Stomach (tissue), 4 donors: ENCODE measurements at regions not wholly inside any gene's neighbourhood (a gene's known extent, or its start where the extent isn't known, plus 50 kb on each side); places are given as distances from the start of the nearest gene placed in this dataset.

Experiments
- EP300 ChIP-seq: sonication (generic); formaldehyde crosslinking; IDR thresholded peaks from one replicate; pipeline ENCODE4 v1.6.1; 2017; ENCODE audit warnings: antibody characterized with exemption
- TF ChIP-seq, protein P1 (sequence below), 7 experiments: fragments of 450-650 bp in 4 of 7; fragments of 200-600 bp in 3 of 7; sonication (generic) in 3 of 7; IDR thresholded peaks; one replicate each; pipeline ENCODE4 v1.5.1; 2016 to 2019; ENCODE audit warnings: antibody characterized with exemption in 7 of 7, control low read depth in 2 of 7, mild to moderate bottlenecking in 1 of 7

GRCh38 chr3:75303741-75304140 lies 360.4 kb upstream of the FRG2C start:
- TF ChIP-seq EP300: no peak
- TF ChIP-seq, protein P1, sequence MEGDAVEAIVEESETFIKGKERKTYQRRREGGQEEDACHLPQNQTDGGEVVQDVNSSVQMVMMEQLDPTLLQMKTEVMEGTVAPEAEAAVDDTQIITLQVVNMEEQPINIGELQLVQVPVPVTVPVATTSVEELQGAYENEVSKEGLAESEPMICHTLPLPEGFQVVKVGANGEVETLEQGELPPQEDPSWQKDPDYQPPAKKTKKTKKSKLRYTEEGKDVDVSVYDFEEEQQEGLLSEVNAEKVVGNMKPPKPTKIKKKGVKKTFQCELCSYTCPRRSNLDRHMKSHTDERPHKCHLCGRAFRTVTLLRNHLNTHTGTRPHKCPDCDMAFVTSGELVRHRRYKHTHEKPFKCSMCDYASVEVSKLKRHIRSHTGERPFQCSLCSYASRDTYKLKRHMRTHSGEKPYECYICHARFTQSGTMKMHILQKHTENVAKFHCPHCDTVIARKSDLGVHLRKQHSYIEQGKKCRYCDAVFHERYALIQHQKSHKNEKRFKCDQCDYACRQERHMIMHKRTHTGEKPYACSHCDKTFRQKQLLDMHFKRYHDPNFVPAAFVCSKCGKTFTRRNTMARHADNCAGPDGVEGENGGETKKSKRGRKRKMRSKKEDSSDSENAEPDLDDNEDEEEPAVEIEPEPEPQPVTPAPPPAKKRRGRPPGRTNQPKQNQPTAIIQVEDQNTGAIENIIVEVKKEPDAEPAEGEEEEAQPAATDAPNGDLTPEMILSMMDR (IDR thresholded peaks at IDR 0.05): no peak
